ENCODE measurements at regions not wholly inside any gene's neighbourhood (a gene's known extent, or its start where the extent isn't known, plus 50 kb on each side); places are given as distances from the start of the nearest gene placed in this dataset.

- TF ChIP-seq CDX4 (CRISPR knock-in tag; IDR thresholded peaks at IDR 0.05; ENCODE audit: borderline replicate concordance) (no peak), JUN (CRISPR knock-in tag; IDR thresholded peaks at IDR 0.05) (no peak), SMAD3 (CRISPR knock-in tag; IDR thresholded peaks at IDR 0.05; ENCODE audit: borderline replicate concordance) (no peak), ZNF138 (CRISPR knock-in tag; conservative IDR thresholded peaks at IDR 0.05) (no peak), PREB (CRISPR knock-in tag; IDR thresholded peaks at IDR 0.05; ENCODE audit: borderline replicate concordance) (no peak), ATF6 (CRISPR knock-in tag; IDR thresholded peaks at IDR 0.05) (no peak), MXD4 (CRISPR knock-in tag; IDR thresholded peaks at IDR 0.05; ENCODE audit: borderline replicate concordance) (no peak), RELA (CRISPR knock-in tag; IDR thresholded peaks at IDR 0.05; ENCODE audit: borderline replicate concordance) (no peak)
These were observed 704.5 kb upstream of the RAB6C start (continued) for GRCh38 chr2:129274918-129275317.

GRCh38 chr2:129275706-129276105 lies 703.8 kb upstream of the RAB6C start:
- Mint-ChIP-seq H3K36me3 (peaks cover 4% of the 10 kb centered on the region), H3K4me1 (no peaks in the 10 kb centered on the region), H3K9me3 (peaks cover 27% of the 10 kb centered on the region), H3K27me3 (ENCODE audit: low read depth) (no peaks in the 10 kb centered on the region), H3K4me3 (no peak overlapping the region), H3K27ac (no peak overlapping the region)
- ChIA-PET POLR2A (no interaction called here), CTCF (interaction anchor here (1.6 kb wide), 1 partner anchor 22 kb away, joined by 3 read pairs; no protein-coding TSS in a partner anchor)
- ATAC-seq: no peak
- DNase-seq (ENCODE audit: low spot score): no peak
- TF ChIP-seq ZNF232 (CRISPR knock-in tag; IDR thresholded peaks at IDR 0.05): no peak
- no peak for TF ChIP-seq ZMAT4 (CRISPR knock-in tag; IDR thresholded peaks at IDR 0.05)
- TF ChIP-seq ZNF263 (CRISPR knock-in tag; IDR thresholded peaks at IDR 0.05; ENCODE audit: low read depth): no peak
- TF ChIP-seq GRHL2 (CRISPR knock-in tag; IDR thresholded peaks at IDR 0.05; ENCODE audit: insufficient replicate concordance, severe bottlenecking): no peak
- TF ChIP-seq USF1 (CRISPR knock-in tag; IDR thresholded peaks at IDR 0.05): no peak
- TF ChIP-seq IRF2 (CRISPR knock-in tag; IDR thresholded peaks at IDR 0.05; ENCODE audit: borderline replicate concordance, low read depth): no peak
- TF ChIP-seq ZNF219 (CRISPR knock-in tag; IDR thresholded peaks at IDR 0.05; ENCODE audit: borderline replicate concordance): no peak
- no peak for TF ChIP-seq NFYB (CRISPR knock-in tag; conservative IDR thresholded peaks at IDR 0.05; ENCODE audit: low read depth)
- no peak for TF ChIP-seq ARID4B (CRISPR knock-in tag; IDR thresholded peaks at IDR 0.05; ENCODE audit: borderline replicate concordance)
- no peak for TF ChIP-seq ZNF121 (CRISPR knock-in tag; IDR thresholded peaks at IDR 0.05)
